GM12878 (cell line): ENCODE measurements at regions not wholly inside any gene's neighbourhood (a gene's known extent, or its start where the extent isn't known, plus 50 kb on each side); places are given as distances from the start of the nearest gene placed in this dataset.

Source experiments
- ATAC-seq: fragments of 200-7000 bp; cut with Tn5 transposase; 3 replicates; pipeline ENCODE4 v1.9.1; 2020; ENCODE audit warnings: mild to moderate bottlenecking, moderate library complexity
- BruUV-seq: library from RNA; stranded (reverse); fragments of 400-500 nt; replicated peaks from 2 replicates; lab custom pipeline; 2021; lab: Mats Ljungman, UMichigan
- CTCF ChIA-PET: fragments of 300-600 bp; sonication (Branson Sonifier 250); formaldehyde crosslinking; extraction: SDS; loops from one replicate; lab custom pipeline; 2021; ENCODE audit warnings: inconsistent platforms; lab: Yijun Ruan, JAX
- POLR2A ChIA-PET: fragments of 350-600 bp; formaldehyde crosslinking; extraction: SDS; loops from one replicate; lab custom pipeline; 2021; ENCODE audit warnings: inconsistent platforms; lab: Charles Lee
- RAD21 ChIA-PET: fragments of 300-600 bp; sonication (Branson Sonifier 250); formaldehyde crosslinking; loops from one replicate; lab custom pipeline; 2023; ENCODE audit warnings: antibody characterized with exemption; ENCODE audit not compliant: unreplicated experiment; lab: Charles Lee
- SMC1A ChIA-PET: fragments of 300-600 bp; sonication (Branson Sonifier 250); formaldehyde crosslinking; loops from one replicate; lab custom pipeline; 2023; ENCODE audit not compliant: unreplicated experiment, uncharacterized antibody; lab: Charles Lee
- DNase-seq: peaks from one replicate; pipeline ENCODE4 v3.0.0-alpha.2; 2011; ENCODE audit warnings: low read depth, low spot score
- FAIRE-seq: peaks from 3 replicates; lab custom pipeline; 2011; peaks lifted over from hg19 to GRCh38; lab: Jason Lieb, UNC
- H2AFZ ChIP-seq: 2 replicates; pipeline ENCODE4 v1.6.0; 2011; ENCODE audit warnings: low read depth, low read length, control low read depth; ENCODE audit not compliant: control insufficient read depth
- H3K27ac ChIP-seq: 2 replicates; pipeline ENCODE4 v1.5.1; 2011; ENCODE audit warnings: control low read depth; ENCODE audit not compliant: control insufficient read depth, insufficient read depth
- H3K27me3 ChIP-seq, 2 experiments: replicated peaks in 1 of 2; 2 replicates each; pipeline versions ENCODE4 v1.6.0 to v1.6.1; 2011; ENCODE audit warnings: low read length in 1 of 2; ENCODE audit not compliant: control insufficient read depth in 2 of 2, insufficient read depth in 2 of 2
- H3K36me3 ChIP-seq, 2 experiments: 2 replicates each; pipeline ENCODE4 v1.5.1; 2011; ENCODE audit warnings: low read length in 1 of 2; ENCODE audit not compliant: control insufficient read depth in 2 of 2, insufficient read depth in 2 of 2
- H3K4me1 ChIP-seq: 2 replicates; pipeline ENCODE4 v1.6.1; 2011; ENCODE audit warnings: mild to moderate bottlenecking, low read length, moderate library complexity, mixed read lengths; ENCODE audit not compliant: control insufficient read depth, insufficient read depth
- H3K4me2 ChIP-seq: 2 replicates; pipeline ENCODE4 v1.6.0; 2011; ENCODE audit warnings: control low read depth; ENCODE audit not compliant: control insufficient read depth, insufficient read depth
- H3K4me3 ChIP-seq: fragments of 200-600 bp; sonication (generic); 2 replicates; pipeline ENCODE4 v1.5.1; 2016
- H3K79me2 ChIP-seq: 2 replicates; pipeline ENCODE4 v1.6.0; 2011; ENCODE audit warnings: low read length; ENCODE audit not compliant: control insufficient read depth, insufficient read depth
- H3K9ac ChIP-seq: 2 replicates; pipeline ENCODE4 v1.8.0; 2011; ENCODE audit warnings: low read length, control low read depth, mixed read lengths; ENCODE audit not compliant: control insufficient read depth, insufficient read depth
- H3K9me3 ChIP-seq: replicated peaks from 3 replicates; pipeline ENCODE4 v1.5.1; 2011; ENCODE audit warnings: mild to moderate bottlenecking, low read length; ENCODE audit not compliant: control insufficient read depth, insufficient read depth
- H4K20me1 ChIP-seq: 2 replicates; pipeline ENCODE4 v1.6.0; 2011; ENCODE audit not compliant: control insufficient read depth, insufficient read depth
- ASH2L ChIP-seq: fragments of 300-600, 200-600 bp; sonication (generic); IDR thresholded peaks from 2 replicates; pipeline ENCODE4 v1.6.1; 2017; ENCODE audit warnings: low read depth, mild to moderate bottlenecking, borderline replicate concordance
- BACH1 ChIP-seq: fragments of 450-650 bp; IDR thresholded peaks from 2 replicates; pipeline ENCODE4 v1.6.1; 2017; ENCODE audit warnings: mild to moderate bottlenecking, borderline replicate concordance
- CREM ChIP-seq: IDR thresholded peaks from 2 replicates; pipeline ENCODE4 v1.6.1; 2014; ENCODE audit warnings: antibody characterized with exemption, low read depth
- E4F1 ChIP-seq: fragments of 450-650 bp; IDR thresholded peaks from 2 replicates; pipeline ENCODE4 v1.6.1; 2018; ENCODE audit warnings: borderline replicate concordance, mild to moderate bottlenecking; ENCODE audit not compliant: partially characterized antibody
- EGR1 ChIP-seq, 2 experiments: IDR thresholded peaks; 1 replicate in 1 of 2; 2 replicates in 1 of 2; pipeline ENCODE4 v1.6.1; 2011 to 2012; ENCODE audit warnings: low read depth in 2 of 2, low read length in 2 of 2, borderline replicate concordance in 1 of 2, mild to moderate bottlenecking in 1 of 2, moderate library complexity in 1 of 2
- ETV6 ChIP-seq, 2 experiments: fragments of 450-650 bp in 1 of 2; IDR thresholded peaks in 1 of 2; conservative IDR thresholded peaks in 1 of 2; 2 replicates each; pipeline ENCODE4 v1.6.1; 2014; ENCODE audit warnings: antibody characterized with exemption in 1 of 2, borderline replicate concordance in 1 of 2, low read depth in 1 of 2, mild to moderate bottlenecking in 1 of 2, moderate library complexity in 1 of 2
- FOS ChIP-seq: IDR thresholded peaks from 3 replicates; pipeline ENCODE4 v1.6.1; 2011; ENCODE audit warnings: borderline replicate concordance; ENCODE audit not compliant: insufficient read length; ENCODE audit errors: extremely low read depth
- FOXK2 ChIP-seq: fragments of 450-650 bp; IDR thresholded peaks from 2 replicates; pipeline ENCODE4 v1.6.1; 2017; ENCODE audit warnings: mild to moderate bottlenecking, moderate library complexity
- FOXM1 ChIP-seq: IDR thresholded peaks from 2 replicates; pipeline ENCODE4 v1.6.1; 2012; ENCODE audit warnings: low read depth, mild to moderate bottlenecking, inconsistent platforms, low read length, moderate library complexity
- HCFC1 ChIP-seq: fragments of 150-350 bp; IDR thresholded peaks from 2 replicates; pipeline ENCODE4 v1.6.1; 2014; ENCODE audit warnings: low read length
- KDM1A ChIP-seq: fragments of 200-600 bp; sonication (generic); IDR thresholded peaks from 2 replicates; pipeline ENCODE4 v1.6.1; 2016; ENCODE audit warnings: borderline replicate concordance
- MAX ChIP-seq: IDR thresholded peaks from 2 replicates; pipeline ENCODE4 v1.6.1; 2012; ENCODE audit warnings: low read depth, low read length, improper control_type of control experiment
- MTA2 ChIP-seq: fragments of 450-650 bp; IDR thresholded peaks from 2 replicates; pipeline ENCODE4 v1.6.1; 2016; ENCODE audit warnings: low read depth, mild to moderate bottlenecking, moderate library complexity
- PKNOX1 ChIP-seq: fragments of 450-650 bp; IDR thresholded peaks from 2 replicates; pipeline ENCODE4 v1.6.1; 2016; ENCODE audit warnings: mild to moderate bottlenecking
- RB1 ChIP-seq: fragments of 450-650 bp; formaldehyde crosslinking; IDR thresholded peaks from 2 replicates; pipeline ENCODE4 v1.6.1; 2017; ENCODE audit warnings: mild to moderate bottlenecking, borderline replicate concordance
- SMARCA5 ChIP-seq: fragments of 450-650 bp; IDR thresholded peaks from 2 replicates; pipeline ENCODE4 v1.6.1; 2017; ENCODE audit warnings: mild to moderate bottlenecking
- SMC3 ChIP-seq: IDR thresholded peaks from 2 replicates; pipeline ENCODE4 v1.6.1; 2011; ENCODE audit warnings: low read length, improper control_type of control experiment, borderline replicate concordance
- SUPT20H ChIP-seq: IDR thresholded peaks from 2 replicates; pipeline ENCODE4 v1.6.1; 2011; ENCODE audit warnings: low read depth, mild to moderate bottlenecking, low read length, moderate library complexity, borderline replicate concordance; ENCODE audit not compliant: control insufficient read depth
- SUZ12 ChIP-seq: fragments of 200-600 bp; sonication (generic); IDR thresholded peaks from one replicate; pipeline ENCODE4 v1.6.1; 2018; ENCODE audit warnings: antibody characterized with exemption, mild to moderate bottlenecking; ENCODE audit not compliant: unreplicated experiment
- WGBS: methylation state at CpG from one replicate; pipeline ENCODE4 v1.1.6; 2016; ENCODE audit warnings: low lambda C conversion rate; ENCODE audit not compliant: insufficient replicate concordance, insufficient coverage; ENCODE audit errors: missing lambda C conversion rate; 5-methylcytosine and 5-hydroxymethylcytosine counted together
- in situ Hi-C: fragments of 300-500 bp; cut with MboI; formaldehyde crosslinking; loops from 9 replicates; pipeline ENCODE4 v1.14.3; 2018; ENCODE audit warnings: mixed read lengths
- intact Hi-C: fragments of 100-400 bp; cut with micrococcal nuclease; formaldehyde crosslinking; loops from one replicate; pipeline ENCODE4 v1.14.2; 2022; ENCODE audit not compliant: unreplicated experiment
- TF ChIP-seq, protein P1 (sequence below): fragments of 450-650 bp; IDR thresholded peaks from 2 replicates; pipeline ENCODE4 v1.6.1; 2017; ENCODE audit warnings: antibody characterized with exemption, mild to moderate bottlenecking, moderate library complexity

GRCh38 chr18:1627494-1627893 lies 722.8 kb downstream of the ADCYAP1 start:
- ChIA-PET SMC1A (no interaction called here), POLR2A (no interaction called here), RAD21 (no interaction called here), CTCF (interaction anchor here (1.1 kb wide), 1 partner anchor 10 kb away, joined by 3 read pairs; no protein-coding TSS in a partner anchor)
- Histone ChIP-seq H3K27me3 (no peaks in the 10 kb centered on the region), H3K27ac (no peak overlapping the region), H3K4me1 (no peaks in the 10 kb centered on the region), H2AFZ (no peak overlapping the region), H3K36me3 (no peaks in the 10 kb centered on the region), H3K4me3 (no peak overlapping the region), H3K79me2 (no peaks in the 10 kb centered on the region), H4K20me1 (no peaks in the 10 kb centered on the region), H3K9ac (no peak overlapping the region), H3K4me2 (no peak overlapping the region), H3K9me3 (no peaks in the 10 kb centered on the region)
- in situ Hi-C loops (no loop called here), intact Hi-C loops (no loop called here)
- FAIRE-seq (no peak), ATAC-seq (no peak), DNase-seq (no peak)
- no TSS peak for BruUV-seq
- WGBS: 4% methylated on average over 1 of the region's 1 CpG
- TF ChIP-seq SUZ12 (no peak), MTA2 (no peak), PKNOX1 (no peak), HCFC1 (no peak), E4F1 (no peak), FOXM1 (no peak), MAX (no peak), FOXK2 (no peak), BACH1 (no peak), SUPT20H (no peak), EGR1 (IDR thresholded peaks at IDR 0.05; ENCODE audit: borderline replicate concordance in 1 of 2, low read depth in 2 of 2, low read length in 2 of 2) (no peak), KDM1A (no peak), RB1 (no peak), ETV6 (conservative IDR thresholded peaks at IDR 0.05 in 1 of 2, IDR thresholded peaks at IDR 0.05 in 1 of 2; ENCODE audit: borderline replicate concordance in 1 of 2, low read depth in 1 of 2) (no peak), SMARCA5 (no peak), CREM (no peak), SMC3 (no peak), ASH2L (no peak), FOS (no peak)
- TF ChIP-seq, protein P1, sequence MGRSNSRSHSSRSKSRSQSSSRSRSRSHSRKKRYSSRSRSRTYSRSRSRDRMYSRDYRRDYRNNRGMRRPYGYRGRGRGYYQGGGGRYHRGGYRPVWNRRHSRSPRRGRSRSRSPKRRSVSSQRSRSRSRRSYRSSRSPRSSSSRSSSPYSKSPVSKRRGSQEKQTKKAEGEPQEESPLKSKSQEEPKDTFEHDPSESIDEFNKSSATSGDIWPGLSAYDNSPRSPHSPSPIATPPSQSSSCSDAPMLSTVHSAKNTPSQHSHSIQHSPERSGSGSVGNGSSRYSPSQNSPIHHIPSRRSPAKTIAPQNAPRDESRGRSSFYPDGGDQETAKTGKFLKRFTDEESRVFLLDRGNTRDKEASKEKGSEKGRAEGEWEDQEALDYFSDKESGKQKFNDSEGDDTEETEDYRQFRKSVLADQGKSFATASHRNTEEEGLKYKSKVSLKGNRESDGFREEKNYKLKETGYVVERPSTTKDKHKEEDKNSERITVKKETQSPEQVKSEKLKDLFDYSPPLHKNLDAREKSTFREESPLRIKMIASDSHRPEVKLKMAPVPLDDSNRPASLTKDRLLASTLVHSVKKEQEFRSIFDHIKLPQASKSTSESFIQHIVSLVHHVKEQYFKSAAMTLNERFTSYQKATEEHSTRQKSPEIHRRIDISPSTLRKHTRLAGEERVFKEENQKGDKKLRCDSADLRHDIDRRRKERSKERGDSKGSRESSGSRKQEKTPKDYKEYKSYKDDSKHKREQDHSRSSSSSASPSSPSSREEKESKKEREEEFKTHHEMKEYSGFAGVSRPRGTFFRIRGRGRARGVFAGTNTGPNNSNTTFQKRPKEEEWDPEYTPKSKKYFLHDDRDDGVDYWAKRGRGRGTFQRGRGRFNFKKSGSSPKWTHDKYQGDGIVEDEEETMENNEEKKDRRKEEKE: no peak
